ENCODE measurements at regions not wholly inside any gene's neighbourhood (a gene's known extent, or its start where the extent isn't known, plus 50 kb on each side); places are given as distances from the start of the nearest gene placed in this dataset.

DNA sequence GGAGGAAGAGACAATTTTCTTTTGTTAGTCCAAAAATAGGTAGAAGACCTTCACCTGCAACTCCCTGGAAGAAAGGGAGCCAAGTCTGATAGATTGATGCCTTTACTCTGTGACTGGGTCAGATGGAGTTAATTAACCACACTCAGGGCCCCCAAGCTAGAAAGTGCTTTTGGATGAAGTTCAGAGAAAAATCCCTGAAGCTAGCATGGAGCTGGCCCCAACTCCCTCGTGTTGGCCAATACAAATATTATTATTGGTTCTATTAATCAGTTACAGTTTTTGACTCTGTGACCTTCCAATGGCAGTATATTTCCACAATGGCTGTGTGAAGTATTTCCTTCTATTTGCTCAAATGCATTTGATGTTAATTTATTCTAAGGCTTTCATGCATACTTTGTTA is 1753.5 kb downstream of the EFNA5 start:
- Histone ChIP-seq H3K27ac (ENCODE audit: low read depth in 1 of 2, low read length in 2 of 2) (no peak overlapping the region), H3K9ac (ENCODE audit: low read depth in 1 of 2, low read length in 2 of 2) (no peak overlapping the region), H3K4me1 (ENCODE audit: control insufficient read depth in 4 of 4, insufficient read depth in 4 of 4, low read length in 3 of 4) (no peaks in the 10 kb centered on the region), H3K27me3 (ENCODE audit: control insufficient read depth in 4 of 4, insufficient read depth in 4 of 4, low read length in 3 of 4) (no peaks in the 10 kb centered on the region), H3K4me3 (ENCODE audit: low read depth in 1 of 3, low read length in 3 of 3) (no peak overlapping the region), H3K36me3 (ENCODE audit: control insufficient read depth in 4 of 4, insufficient read depth in 3 of 4, low read depth in 1 of 4, low read length in 3 of 4) (no peaks in the 10 kb centered on the region), H3K9me3 (ENCODE audit: control insufficient read depth in 4 of 4, low read length in 3 of 4) (no peaks in the 10 kb centered on the region)
- TF ChIP-seq MAX (IDR thresholded peaks at IDR 0.05) (no peak), FOXA2 (IDR thresholded peaks at IDR 0.05) (no peak), NR2F2 (IDR thresholded peaks at IDR 0.05) (no peak), REST (IDR thresholded peaks at IDR 0.05) (no peak), YY1 (IDR thresholded peaks at IDR 0.05) (no peak), SP1 (IDR thresholded peaks at IDR 0.05) (no peak), EGR1 (IDR thresholded peaks at IDR 0.05; ENCODE audit: low read depth in 2 of 2) (no peak), GABPA (IDR thresholded peaks at IDR 0.05 in 1 of 2, conservative IDR thresholded peaks at IDR 0.05 in 1 of 2) (no peak), RAD21 (IDR thresholded peaks at IDR 0.05) (no peak), ZBTB33 (IDR thresholded peaks at IDR 0.05) (no peak), HNF4A (conservative IDR thresholded peaks at IDR 0.05) (no peak)
- TF ChIP-seq, protein P1, sequence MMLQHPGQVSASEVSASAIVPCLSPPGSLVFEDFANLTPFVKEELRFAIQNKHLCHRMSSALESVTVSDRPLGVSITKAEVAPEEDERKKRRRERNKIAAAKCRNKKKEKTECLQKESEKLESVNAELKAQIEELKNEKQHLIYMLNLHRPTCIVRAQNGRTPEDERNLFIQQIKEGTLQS (IDR thresholded peaks at IDR 0.05): no peak
- DNase-seq (ENCODE audit: low spot score): no peak
- WGBS: 26% methylated on average over 1 of the region's 1 CpG

DNA sequence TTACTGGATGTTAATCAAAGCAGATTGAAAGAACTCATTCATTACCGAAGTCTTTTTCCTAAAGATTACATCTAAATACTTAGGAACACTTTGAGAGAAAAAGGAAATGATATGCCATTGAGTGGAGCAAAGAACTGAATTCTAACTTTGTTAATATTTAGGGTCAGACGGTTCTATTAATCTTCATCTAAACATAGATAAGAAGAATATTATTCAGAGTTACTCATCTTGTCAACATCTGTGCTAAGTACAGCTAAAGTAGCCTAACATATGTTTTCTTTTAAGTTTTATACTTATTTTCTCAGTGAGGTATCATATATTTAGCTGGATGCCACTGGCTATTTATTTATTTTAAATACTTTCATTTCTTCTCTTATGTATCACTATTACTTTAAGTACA is 1763.7 kb downstream of the EFNA5 start:
- 64% methylated on average over 2 of the region's 2 CpGs for WGBS
- TF ChIP-seq RAD21 (IDR thresholded peaks at IDR 0.05) (no peak), GABPA (IDR thresholded peaks at IDR 0.05 in 1 of 2, conservative IDR thresholded peaks at IDR 0.05 in 1 of 2) (no peak), ZBTB33 (IDR thresholded peaks at IDR 0.05) (no peak), JUND (IDR thresholded peaks at IDR 0.05) (no peak), NR2F2 (IDR thresholded peaks at IDR 0.05) (no peak), HNF4A (conservative IDR thresholded peaks at IDR 0.05) (no peak)
- TF ChIP-seq, protein P1 (IDR thresholded peaks at IDR 0.05): no peak

More for the DNA sequence above, 1763.7 kb downstream of the EFNA5 start:
- H3K9ac ChIP-seq (ENCODE audit: low read depth in 1 of 2, low read length in 2 of 2): no peak overlapping the region
- no peaks in the 10 kb centered on the region for H3K36me3 ChIP-seq (ENCODE audit: control insufficient read depth in 4 of 4, insufficient read depth in 3 of 4, low read depth in 1 of 4, low read length in 3 of 4)
- no peaks in the 10 kb centered on the region for H3K4me1 ChIP-seq (ENCODE audit: control insufficient read depth in 4 of 4, insufficient read depth in 4 of 4, low read length in 3 of 4)
- no peak overlapping the region for H3K4me3 ChIP-seq (ENCODE audit: low read depth in 1 of 3, low read length in 3 of 3)
- no peak overlapping the region for H3K27ac ChIP-seq (ENCODE audit: low read depth in 1 of 2, low read length in 2 of 2)
- DNase-seq (ENCODE audit: low spot score): no peak
- no peaks in the 10 kb centered on the region for H3K9me3 ChIP-seq (ENCODE audit: control insufficient read depth in 4 of 4, low read length in 3 of 4)
- H3K27me3 ChIP-seq (ENCODE audit: control insufficient read depth in 4 of 4, insufficient read depth in 4 of 4, low read length in 3 of 4): no peaks in the 10 kb centered on the region

Data from liver (tissue), 7 donors.